ENCODE measurements at regions not wholly inside any gene's neighbourhood (a gene's known extent, or its start where the extent isn't known, plus 50 kb on each side); places are given as distances from the start of the nearest gene placed in this dataset.
"Not testable (repeated sequence)": the region's sequence is repeated elsewhere in the genome, so short reads cannot be mapped to it uniquely, and the experiment has no call there.

DNA sequence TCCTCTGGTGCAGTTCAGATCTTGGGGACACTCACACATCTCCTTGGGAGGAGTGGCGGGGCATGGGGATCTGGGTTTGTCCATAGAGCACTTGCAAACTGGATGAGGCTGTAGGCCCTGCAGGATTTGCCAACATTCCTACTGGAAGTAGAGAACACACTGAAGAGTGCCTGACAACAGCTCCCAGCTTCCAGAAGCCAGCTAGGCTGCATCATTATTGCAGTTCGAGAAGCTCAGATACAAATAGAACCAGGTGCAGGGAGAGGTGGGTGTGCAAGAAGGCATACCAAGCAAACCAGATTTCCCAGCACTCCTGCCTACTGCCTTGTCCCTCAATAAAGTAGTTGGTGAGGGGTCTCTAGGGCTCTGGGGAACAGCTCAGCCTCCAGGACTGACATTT is 52.5 kb downstream of the RHOB start:
- no peak for DNase-seq

DNA sequence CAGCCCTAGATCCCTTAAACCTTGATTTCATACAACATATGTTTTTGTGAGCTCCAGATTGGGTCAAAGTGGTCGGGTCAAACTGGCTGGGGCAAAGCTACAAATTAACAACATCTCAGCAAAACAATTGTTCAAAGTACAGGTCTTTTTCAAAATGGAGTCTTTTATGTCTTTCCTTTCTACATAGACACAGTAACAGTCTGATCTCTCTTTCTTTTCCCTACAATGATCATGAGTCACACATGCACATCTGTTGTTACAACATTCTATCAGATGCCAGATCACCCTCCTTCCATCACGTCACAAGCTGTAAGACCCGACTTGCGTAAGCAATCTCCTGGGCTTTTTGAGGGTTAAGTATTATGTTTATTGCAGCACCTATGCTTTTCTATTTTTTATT is 55.1 kb downstream of the RHOB start:
- no peak for DNase-seq

- DNase-seq: not testable (repeated sequence)
Observed at GRCh38 chr2:20502496-20502895, 55.6 kb downstream of the RHOB start.

DNA sequence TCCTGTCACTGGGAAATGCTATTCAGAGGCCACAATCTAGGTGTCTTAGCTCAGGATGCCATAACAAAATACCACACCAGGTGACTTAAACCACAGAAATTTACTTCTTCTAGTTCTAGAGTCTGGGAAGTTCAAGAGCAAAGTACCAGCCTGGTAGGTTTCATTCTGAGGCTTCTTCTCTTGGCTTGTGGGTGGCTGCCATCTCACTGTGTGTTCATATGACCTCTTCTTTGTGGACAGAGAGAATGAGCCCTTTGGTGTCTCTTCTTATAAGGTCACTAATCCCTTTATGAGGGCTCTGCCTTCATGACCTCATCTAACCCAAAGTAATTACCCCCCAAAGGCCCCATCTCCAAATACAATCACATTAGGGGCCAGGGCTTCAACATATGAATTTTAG is 57.3 kb downstream of the RHOB start:
- no peak for DNase-seq

DNA sequence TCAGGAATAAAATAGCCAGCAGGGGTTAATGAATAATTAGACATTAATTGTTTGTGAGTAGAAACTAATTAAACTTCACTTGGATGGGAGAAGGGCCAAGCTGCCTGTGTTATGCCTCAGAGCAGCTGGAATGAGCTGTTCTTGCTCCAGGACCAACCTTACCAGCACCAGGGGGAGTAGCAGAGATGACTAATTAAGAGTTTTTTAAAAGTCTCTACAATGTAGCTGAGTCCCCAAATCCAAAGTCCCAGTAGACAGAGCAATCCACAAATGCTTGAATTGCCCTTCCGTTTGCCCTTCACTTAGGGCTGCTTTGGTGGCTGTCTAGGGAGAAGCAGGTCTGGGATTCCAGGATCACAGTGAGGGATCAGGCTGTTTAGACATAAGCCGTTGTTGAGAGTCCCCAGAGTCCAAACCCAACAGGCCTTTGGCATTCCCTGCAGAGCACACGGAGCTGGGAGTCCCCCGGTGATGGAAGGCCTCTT is 59.4 kb downstream of the RHOB start:
- no peak for DNase-seq

DNA sequence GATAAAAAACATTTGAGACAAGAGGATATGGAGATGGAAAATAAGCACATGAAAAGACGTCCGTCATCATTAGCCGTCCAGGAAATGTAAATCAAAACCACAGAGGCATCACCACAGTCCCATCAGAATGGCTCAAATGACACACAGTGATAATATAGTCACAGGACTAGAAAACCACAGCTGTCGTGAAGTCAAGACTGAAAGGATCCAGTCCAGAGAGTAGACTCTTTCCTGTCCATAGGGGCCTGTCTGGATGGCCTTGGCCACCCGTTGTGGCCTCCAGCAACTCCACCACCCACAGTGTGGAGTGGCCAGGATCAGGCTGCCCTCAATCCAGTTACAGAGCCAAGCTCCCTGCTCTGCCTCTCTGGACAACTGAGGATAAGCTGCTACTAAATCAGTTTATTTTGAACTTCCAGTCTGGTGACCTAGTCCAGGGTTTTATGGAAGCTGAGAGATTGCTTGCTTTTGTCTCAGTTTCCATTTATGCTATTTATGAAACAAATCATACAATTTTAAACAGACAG is 60.4 kb downstream of the RHOB start:
- no peak for DNase-seq

GRCh38 chr2:20507711-20508110 is 60.8 kb downstream of the RHOB start:
- no peak for DNase-seq

- DNase-seq: no peak
Observed at GRCh38 chr2:20509301-20509769, 62.5 kb downstream of the RHOB start.

GRCh38 chr2:20509770-20510490 is 63.1 kb downstream of the RHOB start:
- DNase-seq: no peak

DNA sequence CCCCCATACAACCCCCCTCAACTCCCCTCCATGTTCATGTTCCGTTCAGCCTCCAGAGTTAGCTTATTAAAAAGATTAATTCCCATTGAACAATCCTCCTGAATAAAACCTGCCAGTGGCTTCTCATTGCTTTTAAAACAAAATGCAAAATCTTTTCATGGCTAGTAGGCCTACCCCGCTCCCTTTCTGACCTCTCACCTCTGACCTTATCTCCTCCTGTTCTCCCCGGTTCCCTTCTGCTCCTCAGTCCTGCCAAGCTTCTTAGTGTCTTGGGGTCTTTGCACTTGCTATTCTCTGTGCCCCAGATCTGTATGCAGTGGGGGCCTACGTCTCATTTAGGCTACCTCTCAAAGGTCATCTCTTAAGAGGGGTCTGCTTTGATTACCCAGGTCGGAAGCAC is 64.3 kb downstream of the RHOB start:
- DNase-seq: no peak

DNA sequence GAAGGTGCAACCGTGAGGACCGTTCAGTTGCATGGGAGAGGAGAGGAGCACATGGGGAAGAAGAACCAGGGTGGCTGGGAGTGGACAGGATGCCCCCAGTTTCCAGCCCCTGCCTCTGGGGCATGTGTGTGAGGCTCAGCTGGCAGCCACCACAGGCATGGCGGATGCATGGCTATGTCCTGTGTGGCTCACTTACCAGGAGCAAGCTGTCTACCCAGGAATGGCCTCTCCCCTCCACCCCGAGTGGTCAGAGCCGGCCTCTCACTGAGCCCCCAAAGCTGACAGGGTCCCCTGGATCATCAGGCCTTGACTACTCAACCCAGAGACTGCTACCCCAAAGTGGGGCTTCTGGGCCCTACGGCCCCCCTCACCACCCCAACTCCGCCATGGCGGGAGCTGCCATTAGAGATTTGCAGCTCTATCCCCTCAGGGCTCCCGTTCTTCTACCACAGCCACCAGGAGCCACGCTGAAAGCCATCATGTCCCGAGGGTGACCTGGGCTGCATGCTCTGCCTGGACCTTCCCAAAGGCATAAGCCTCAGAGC is 65.3 kb downstream of the RHOB start:
- no peak for DNase-seq

DNA sequence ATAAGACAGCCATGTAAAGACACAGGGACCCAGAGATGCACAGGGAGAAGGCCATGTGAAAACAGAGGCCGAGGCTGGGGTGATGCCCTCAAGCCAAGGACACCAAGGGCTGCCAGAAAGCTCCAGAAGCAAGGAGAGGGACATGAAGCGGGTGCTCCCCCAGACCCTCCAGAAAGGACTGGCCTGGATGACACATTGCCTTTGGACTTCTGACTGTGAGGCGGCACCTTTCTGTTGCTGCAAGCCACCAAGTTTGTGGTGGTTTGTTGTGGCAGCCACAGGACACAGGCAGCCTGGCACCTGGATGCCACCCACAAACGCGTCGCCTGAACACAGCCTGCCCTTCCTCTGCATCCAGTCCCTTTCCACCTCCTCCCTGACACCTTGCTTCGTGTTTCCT is 67.1 kb downstream of the RHOB start:
- no peak for DNase-seq

DNA sequence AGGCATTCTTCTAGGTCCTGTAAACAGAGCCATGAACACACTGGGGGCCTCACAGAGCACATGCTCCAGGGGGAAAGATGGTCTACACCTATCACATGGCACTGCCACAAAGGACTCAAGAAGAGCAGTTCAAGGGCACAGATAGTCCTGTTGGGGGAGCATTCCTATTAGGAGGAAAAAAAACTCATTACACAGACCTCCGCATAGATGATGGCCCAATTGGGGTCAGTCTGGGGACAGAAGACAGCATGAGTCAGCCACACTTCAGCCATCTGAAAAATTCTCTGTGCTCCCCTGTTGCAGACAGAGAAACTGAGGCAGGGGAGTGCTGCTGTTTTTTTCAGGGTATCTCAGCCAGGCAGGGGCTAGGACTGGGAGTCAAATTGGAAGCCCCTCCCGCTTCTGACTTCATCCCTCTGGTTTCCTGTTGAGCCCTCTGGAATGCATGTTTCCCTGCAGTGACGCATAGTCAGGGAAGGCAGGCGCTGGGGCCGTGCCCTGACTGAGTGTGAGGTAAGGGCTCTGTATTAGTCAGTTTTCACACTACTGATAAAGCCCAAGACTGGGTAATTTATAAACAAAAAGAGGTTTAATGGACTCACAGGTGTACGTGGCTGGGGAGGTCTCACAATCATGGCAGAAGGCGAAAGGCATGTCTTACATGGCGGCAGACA is 67.9 kb downstream of the RHOB start:
- DNase-seq: no peak

DNA sequence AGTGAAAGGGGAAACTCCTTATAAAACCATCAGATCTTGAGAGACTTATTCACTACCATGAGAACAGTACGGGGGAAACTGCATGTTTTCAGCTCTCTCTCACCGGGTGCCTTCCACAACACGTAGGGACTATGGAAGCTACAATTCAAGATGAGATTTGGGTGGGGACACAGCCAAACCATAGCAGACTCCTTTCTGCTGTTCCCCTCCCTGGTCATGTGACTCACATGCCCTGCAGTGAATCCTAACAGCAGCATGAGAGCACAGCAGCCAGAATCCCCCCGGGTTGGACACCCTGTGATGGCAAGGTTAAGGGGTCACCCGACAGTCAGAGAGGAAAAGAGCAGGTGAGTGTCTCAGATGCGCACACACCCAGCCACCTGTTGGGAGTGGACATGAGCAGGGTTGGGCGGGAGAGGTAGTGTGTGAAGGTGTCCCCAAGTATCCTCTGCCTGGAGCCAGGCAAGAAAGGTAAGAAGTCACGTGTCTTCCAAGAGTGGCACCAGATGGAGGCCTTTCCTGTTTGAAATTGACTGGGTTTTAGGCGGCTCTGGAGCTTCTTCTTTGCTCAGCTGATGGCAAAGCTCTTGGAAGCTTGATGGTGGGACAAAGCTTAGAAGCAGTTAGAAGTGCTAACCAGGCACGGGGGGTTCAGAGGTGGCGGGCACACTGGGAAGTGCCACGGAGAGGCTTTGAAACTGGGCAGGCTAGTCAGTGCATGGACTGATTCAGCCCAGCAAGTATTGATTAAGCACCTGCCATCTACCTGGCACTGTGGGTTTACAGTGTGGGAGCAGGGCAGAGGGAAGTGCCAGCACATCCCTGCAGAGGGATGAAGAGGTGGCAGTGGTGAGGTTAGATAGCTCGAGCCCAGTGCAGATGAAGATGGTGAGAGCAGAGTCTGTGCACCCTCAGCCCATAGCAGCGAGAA is 68.7 kb downstream of the RHOB start:
- DNase-seq: no peak

GRCh38 chr2:20516291-20516645 is 69.4 kb downstream of the RHOB start:
- no peak for DNase-seq

- DNase-seq: no peak
Observed at GRCh38 chr2:20516646-20517341, 69.9 kb downstream of the RHOB start.

GRCh38 chr2:20519309-20519708 is 72.4 kb downstream of the RHOB start:
- DNase-seq: no peak

DNA sequence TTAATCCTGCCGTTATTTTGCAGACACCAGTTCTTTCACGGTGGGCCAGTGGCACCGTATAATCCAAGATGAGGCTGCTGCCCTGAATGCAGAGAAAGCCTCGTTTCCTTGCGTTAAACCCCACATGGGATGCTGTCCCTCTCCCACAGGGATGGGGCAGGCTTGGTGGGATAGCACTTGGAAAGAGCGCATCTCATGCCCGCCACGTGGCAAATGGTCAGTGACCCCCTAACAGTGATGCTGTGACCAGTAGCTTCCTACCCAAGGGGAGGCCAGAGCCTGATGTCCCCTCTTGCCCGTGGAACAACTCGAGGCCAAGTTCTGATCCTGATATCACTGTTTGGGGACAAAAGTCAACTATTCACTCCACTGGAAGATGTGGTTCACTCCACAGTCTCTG is 73.3 kb downstream of the RHOB start:
- no peak for DNase-seq

DNA sequence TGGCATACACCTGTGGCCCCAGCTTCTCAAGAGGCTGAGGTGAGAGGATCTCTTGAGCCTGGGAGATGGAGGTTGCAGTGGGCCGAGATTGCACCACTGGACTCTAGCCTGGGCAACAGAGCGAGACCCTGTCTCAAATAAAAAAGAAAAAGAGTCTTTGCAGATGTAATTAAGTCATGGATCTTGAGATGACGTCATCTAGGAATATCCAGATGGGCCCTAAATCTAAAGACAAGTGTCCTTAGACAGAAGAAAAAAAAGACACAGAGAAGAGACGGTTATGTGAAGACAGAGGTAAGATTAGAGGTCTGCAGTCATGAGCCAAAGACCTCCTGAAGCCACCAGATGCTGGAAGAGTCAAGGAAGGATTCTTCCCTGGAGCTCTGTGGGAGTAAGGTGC is 74.3 kb downstream of the RHOB start:
- DNase-seq: no peak

DNA sequence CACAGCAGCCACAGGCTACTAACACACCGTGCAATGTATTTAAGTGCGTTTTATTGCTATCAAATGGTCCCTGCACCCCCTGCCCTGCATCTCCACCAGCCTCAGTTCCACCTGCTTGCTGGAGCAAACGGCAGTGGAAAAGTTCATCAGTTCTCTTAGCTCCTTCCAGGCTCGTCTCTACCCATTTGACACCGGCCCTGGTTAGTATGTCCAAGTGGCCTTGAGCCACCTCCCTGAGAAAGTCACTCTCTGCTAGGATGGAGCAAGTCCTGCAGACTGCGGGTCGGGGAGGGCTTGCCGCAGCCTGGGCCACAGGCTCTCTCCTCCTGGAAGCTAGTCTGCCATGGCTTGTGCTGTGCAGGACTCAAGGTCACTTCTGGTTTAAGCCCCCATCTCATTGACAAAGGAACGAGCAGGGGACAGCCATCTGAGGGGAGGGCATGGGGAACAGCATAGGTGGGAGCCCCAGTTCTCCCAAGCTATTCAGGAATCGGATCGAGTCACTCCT is 74.9 kb downstream of the RHOB start:
- DNase-seq: no peak

GRCh38 chr2:20523073-20523798 is 76.4 kb downstream of the RHOB start:
- DNase-seq: no peak
